OCI-LY3 (cell line): ENCODE measurements at regions not wholly inside any gene's neighbourhood (a gene's known extent, or its start where the extent isn't known, plus 50 kb on each side); places are given as distances from the start of the nearest gene placed in this dataset.

Experiments
- EZH2phosphoT487 ChIP-seq: fragments of 200-600 bp; shearing (Covaris generic); IDR thresholded peaks from 2 replicates; pipeline ENCODE4 v1.6.1; 2018; ENCODE audit warnings: antibody characterized with exemption, mixed run types, low read depth
- TF ChIP-seq, protein P1 (sequence below): fragments of 200-600, 300-600 bp; sonication (generic); IDR thresholded peaks from 2 replicates; pipeline ENCODE4 v1.5.1; 2014; ENCODE audit warnings: antibody characterized with exemption, low read length, low read depth

DNA sequence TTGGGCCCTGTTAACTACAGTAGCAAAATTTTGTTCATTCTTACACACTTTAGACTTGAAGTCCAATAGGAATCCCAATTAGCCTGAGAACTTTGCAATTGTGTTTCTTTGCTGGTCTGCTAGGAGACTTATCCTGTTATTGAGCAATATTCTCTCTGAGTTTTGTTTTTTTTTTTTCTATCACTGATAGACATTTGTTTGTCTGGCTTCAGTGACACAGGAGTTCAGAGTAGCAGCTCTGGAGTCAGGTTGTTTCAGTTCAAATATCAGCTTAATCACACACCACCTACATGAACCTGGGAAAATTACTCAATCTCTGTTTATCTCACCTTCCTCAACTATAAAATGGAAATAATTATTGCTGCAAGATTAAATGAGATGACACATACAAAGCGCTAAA is 360.2 kb upstream of the POU3F3 start:
- TF ChIP-seq EZH2phosphoT487, result no peak
- TF ChIP-seq, protein P1, sequence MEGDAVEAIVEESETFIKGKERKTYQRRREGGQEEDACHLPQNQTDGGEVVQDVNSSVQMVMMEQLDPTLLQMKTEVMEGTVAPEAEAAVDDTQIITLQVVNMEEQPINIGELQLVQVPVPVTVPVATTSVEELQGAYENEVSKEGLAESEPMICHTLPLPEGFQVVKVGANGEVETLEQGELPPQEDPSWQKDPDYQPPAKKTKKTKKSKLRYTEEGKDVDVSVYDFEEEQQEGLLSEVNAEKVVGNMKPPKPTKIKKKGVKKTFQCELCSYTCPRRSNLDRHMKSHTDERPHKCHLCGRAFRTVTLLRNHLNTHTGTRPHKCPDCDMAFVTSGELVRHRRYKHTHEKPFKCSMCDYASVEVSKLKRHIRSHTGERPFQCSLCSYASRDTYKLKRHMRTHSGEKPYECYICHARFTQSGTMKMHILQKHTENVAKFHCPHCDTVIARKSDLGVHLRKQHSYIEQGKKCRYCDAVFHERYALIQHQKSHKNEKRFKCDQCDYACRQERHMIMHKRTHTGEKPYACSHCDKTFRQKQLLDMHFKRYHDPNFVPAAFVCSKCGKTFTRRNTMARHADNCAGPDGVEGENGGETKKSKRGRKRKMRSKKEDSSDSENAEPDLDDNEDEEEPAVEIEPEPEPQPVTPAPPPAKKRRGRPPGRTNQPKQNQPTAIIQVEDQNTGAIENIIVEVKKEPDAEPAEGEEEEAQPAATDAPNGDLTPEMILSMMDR, result no peak
